EL (cell line): ENCODE measurements at regions not wholly inside any gene's neighbourhood (a gene's known extent, or its start where the extent isn't known, plus 50 kb on each side); places are given as distances from the start of the nearest gene placed in this dataset.

Experiments used
- DNase-seq: peaks from one replicate; pipeline ENCODE4 v3.0.0-alpha.2; 2016

DNA sequence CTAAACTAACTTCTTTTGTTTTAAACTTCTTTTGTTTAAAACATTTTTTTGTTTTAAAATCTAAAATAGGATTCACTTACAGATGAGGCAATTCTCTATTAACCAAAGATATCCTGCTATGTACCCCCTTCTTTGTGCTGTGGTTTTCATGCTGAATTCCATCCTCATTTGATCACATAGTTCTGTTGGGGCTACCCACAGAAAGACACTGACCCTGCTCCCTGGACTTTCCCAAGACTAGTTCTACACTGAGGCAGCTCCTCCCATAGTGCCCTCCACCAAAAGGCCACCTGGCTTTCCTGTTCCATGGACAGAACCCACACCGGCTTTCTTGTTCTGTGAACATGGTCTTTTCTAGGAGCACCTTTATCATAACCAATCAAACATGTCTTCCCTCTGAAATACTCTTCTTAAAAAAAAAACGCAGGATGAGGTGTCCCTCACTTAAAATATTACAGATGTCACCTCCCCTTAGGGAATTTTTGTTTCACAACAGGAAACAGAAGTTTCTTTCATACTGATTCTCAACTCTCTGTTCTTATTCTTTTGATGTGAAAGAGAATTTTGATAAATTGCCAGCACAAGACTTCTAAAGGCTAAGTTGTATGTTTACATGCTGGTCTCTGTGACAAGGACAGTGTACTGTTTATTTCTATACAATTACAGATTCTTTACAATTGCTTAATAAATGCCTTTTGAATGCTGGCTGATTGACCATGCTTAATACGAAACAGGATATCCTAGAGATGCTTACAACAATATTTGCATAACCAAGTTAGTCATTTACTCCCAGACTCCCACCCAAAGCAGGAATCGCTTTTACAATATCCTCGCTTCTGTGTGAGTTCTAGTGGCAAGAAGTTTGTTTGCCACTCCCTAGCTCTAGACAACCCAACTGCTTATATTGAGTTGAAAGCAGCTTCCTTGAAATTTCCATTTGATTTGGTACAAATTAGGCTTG lies 300.4 kb downstream of the DTWD2 start:
- DNase-seq, result peak; percentile 60

GRCh38 chr5:118687100-118687499 lies 301.2 kb downstream of the DTWD2 start:
- no peak for DNase-seq

- DNase-seq, result no peak
Measured at GRCh38 chr5:118681655-118682054, 306.7 kb downstream of the DTWD2 start.

- no peak for DNase-seq
Measured at GRCh38 chr5:118679264-118679940, 308.9 kb downstream of the DTWD2 start.

DNA sequence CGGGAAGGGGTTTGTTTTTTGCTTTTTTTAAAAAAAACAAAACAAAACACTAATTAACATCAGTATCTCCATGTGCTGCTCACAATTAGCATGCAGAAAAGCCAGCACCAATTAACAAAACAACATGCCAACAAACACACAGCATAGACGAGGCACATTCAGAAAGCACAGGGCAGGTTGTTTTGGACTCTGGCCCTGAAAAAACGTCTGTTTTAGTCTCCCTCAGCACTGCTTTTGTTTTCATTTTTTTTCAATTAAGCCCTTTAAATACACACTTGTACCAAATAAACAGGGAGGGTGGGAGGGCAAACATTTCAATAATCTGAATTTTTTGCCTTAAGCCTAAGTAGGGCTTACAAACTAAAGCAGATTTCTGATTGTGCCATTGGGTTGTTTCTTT lies 309.6 kb downstream of the DTWD2 start:
- DNase-seq, result no peak

- DNase-seq, result no peak
Measured at GRCh38 chr5:118675247-118675646, 313.1 kb downstream of the DTWD2 start.

- no peak for DNase-seq
Measured at GRCh38 chr5:118657576-118657975, 330.8 kb downstream of the DTWD2 start.

DNA sequence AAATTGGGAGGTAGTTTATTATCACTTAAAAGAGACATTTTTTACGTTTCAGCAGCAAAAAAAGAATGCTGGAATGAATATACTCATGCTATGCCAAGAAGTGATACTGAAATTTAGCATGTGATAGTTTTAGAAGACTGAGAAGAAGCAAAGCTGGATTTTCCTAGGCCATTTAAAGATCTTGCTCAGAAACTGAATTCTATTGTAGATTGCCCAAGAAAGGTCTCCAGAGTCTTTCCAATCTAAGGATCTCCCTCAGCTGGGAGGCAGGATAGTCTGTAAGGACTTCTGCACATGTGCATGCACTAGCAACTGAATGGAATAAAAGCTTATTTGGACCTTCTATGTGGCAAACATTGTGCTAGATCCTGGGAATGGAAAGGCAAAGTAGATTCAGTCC lies 334.5 kb downstream of the DTWD2 start:
- DNase-seq, result no peak

DNA sequence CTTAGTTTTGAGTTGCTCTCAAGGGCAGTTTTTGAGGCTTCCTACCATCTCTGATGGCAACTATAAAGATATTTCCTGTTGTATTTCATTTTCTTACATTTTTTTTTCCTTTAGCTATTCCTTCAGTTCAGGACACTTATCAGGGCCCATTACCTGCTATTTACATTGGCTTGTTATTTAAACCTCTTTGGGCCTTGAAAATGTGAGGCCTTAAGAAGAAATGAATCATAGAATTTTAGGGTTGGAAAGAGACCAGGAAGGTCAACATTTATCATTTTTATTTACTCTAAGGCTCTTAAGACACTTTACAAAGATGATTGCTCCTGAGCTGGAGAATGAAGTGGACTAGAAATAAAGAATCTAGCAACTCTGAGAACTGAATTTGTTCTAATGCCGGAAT lies 335.2 kb downstream of the DTWD2 start:
- no peak for DNase-seq

DNA sequence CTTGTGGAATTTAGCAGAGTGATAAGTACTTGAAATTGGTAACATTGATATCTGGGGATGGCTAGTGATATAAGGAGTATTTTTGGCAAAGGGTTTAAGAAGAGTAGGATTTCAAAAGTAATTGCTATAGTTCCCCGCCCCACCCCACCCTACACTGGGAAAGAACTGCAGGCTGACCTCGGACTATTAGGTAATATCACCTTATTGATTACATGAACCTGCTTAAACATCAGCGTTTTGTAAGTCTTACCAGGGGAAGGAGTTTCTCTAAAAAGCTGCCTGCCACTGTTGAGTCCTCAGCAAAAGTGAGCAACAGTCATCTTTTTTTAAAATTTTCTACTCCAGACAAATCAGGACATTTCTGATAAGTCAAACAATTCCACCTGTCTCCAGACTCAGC lies 337.3 kb downstream of the DTWD2 start:
- DNase-seq, result no peak

GRCh38 chr5:118647587-118647986 lies 340.8 kb downstream of the DTWD2 start:
- no peak for DNase-seq

- DNase-seq, result no peak
Measured at GRCh38 chr5:118646917-118647316, 341.4 kb downstream of the DTWD2 start.

DNA sequence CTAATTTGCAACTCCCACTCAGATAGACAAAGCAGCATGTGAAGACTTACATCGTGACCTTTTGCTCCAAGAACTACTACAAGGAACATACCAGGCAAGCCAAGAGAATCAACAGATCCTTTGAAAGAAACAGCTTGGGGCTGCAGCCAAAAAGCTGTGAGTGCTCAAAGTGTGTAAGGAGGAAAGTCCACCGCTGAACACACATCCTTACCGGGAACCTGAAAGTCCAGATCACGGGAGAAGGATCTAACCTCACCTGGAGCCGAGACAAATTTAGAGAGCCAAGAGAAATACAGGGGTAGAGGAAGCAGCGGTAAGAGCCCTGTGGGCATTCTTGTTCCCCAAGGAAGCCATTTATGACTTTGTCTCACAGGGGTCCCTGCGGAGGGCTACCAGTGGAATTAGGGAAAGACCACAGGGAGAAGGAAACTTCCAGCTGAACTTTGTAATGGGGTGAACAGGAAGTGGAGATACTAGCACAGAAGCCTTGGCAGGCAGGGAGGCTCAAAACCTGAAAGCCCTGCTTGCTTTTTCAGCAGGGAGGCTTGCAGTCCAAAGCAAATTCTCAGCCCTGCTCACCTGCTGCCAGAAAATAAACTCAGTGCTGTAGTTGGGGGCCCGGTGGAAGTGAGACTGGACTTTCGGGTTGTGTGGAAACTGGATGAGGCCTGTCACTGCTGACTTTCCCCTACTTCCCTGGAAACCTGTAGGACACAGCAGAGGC lies 350.2 kb downstream of the DTWD2 start:
- no peak for DNase-seq

GRCh38 chr5:118628660-118629354 lies 359.5 kb downstream of the DTWD2 start:
- DNase-seq, result no peak

DNA sequence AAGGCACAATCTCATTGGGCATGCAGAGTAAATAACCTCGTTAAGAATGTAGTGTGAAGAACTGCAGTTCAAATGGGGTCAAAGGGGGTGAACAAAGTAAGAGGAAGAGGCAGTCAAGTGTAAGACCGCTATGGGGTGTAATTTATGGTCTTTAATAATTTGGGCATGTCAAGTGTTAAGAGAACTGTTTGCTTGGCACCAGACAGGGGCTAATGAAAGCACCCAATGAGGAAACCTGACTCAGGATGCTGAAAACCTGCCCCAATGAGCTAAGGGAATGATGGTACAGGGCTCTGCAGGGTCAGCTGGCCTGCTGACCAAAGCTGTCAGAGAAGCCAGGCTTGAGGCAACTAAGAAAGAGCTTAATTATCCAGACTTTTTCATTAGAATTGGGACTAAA lies 368.1 kb downstream of the DTWD2 start:
- no peak for DNase-seq

GRCh38 chr5:118619823-118620222 lies 368.5 kb downstream of the DTWD2 start:
- no peak for DNase-seq

DNA sequence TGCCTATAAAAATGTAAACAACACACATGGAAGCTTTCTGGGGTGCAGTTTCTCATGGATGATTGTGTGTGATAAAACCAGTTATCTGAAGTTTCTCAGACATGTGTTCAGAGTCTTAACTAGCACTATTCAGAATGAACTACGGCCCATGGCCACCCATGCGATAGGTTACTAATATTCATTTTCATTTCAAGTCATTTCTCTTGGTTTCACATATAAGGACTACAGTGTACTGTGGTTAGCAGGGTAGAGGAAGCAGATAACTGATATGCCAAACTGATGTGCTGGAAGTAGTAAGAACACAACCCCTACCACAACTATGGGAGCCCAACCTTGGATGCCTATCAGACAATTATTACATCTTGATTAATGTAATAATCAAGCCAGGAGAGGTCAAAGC lies 372.1 kb downstream of the DTWD2 start:
- DNase-seq, result no peak

DNA sequence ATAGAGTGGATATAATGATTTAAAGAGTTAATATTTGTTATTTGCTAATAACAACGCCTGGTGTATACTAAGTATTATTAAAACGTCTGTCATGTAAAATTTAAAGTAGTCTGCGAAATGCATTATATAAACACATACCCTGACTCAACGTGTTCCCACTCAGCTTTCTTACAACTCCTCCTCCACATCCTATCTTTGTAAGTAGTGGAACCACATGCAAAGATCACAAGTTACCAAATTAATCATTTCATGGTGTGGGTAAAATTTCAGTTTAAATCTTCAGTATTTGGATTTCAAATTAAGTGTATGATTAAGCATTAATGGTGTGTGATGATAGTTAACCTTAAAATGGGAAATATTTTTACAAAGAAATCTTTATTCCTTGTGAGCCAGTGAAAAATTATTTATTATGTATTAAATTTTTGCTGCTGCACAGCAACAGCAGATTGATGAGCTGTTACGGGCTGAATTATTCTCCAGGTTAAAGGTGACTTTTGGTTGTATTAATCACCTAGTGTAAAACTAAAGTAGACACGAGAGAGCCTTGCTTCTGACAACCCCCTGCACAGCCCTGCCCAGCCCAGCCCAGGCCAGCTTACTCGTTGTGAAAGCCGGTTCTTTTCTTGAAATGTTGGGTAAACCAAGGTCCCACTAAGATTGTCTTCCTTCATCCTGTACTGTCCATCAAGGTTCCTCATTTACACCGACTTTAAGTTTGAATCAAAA lies 373.5 kb downstream of the DTWD2 start:
- no peak for DNase-seq

DNA sequence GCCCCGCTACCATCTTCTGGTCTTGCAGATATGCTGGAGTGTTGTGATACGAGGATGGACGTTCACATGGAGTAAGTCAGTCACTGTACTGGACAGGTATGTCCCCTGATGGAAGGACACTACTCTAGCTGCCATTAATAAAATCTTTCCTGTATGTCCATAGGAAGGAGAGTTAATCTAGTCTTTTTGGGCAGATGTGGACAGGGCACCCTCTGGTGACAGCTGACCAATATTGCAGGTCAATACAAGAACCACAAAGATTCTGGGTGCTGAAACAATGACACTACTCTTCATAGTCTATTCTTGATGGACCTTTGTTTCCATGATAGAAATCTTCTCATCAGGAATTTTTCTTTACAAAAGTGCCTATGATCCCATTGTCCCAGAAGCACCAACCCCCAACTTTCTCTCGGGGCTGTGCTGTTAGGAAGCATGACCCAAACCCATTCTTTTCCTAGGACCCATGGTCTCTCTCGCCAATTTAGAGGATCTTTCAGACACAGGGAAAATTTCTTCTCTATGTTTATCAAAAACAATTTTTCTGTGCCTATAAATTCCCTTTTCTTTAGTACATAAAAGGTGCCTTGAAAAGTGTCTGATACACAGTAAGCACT lies 376.9 kb downstream of the DTWD2 start:
- peak; percentile 33 for DNase-seq

DNA sequence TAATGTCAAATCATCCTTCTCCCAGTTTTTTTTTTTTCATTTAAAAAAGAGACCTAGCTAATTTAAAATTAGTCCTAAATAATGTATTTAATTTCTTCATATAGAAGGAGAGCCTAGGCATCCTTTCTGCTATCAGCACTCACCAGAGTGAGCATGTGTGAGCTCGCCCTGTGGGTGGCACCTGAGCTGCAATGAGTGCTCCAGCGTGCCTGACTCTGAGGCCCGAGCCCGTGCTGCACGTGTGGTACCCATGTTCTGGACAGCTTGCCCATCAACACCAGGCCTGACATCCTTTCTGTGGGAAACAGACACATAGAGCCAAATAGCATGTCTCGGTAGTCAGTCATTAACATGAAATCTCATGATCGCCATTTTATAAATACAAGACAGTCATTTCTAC lies 381.4 kb downstream of the DTWD2 start:
- no peak for DNase-seq

GRCh38 chr5:118605761-118606160 lies 382.6 kb downstream of the DTWD2 start:
- DNase-seq, result no peak

- no peak for DNase-seq
Measured at GRCh38 chr5:118604106-118604505, 384.2 kb downstream of the DTWD2 start.
